ENCODE measurements at regions not wholly inside any gene's neighbourhood (a gene's known extent, or its start where the extent isn't known, plus 50 kb on each side); places are given as distances from the start of the nearest gene placed in this dataset.

- no peak overlapping the region for H3K27ac ChIP-seq
- no peak for TF ChIP-seq CTCF (IDR thresholded peaks at IDR 0.05)
- TF ChIP-seq ZFX (IDR thresholded peaks at IDR 0.05; ENCODE audit: borderline replicate concordance), result no peak
Measured at GRCh38 chr13:63189712-63190111, 1774.1 kb upstream of the PCDH20 start.

GRCh38 chr13:63184693-63185092, 1769.0 kb upstream of the PCDH20 start:
- H3K27ac ChIP-seq, result no peak overlapping the region
- TF ChIP-seq CTCF (IDR thresholded peaks at IDR 0.05), result no peak
- TF ChIP-seq ZFX (IDR thresholded peaks at IDR 0.05; ENCODE audit: borderline replicate concordance), result no peak

GRCh38 chr13:63175536-63175935, 1759.9 kb upstream of the PCDH20 start:
- TF ChIP-seq CTCF (IDR thresholded peaks at IDR 0.05) (no peak), ZFX (IDR thresholded peaks at IDR 0.05; ENCODE audit: borderline replicate concordance) (no peak)
- no peak overlapping the region for H3K27ac ChIP-seq

- TF ChIP-seq ZFX (IDR thresholded peaks at IDR 0.05; ENCODE audit: borderline replicate concordance) (no peak), CTCF (IDR thresholded peaks at IDR 0.05) (no peak)
- H3K27ac ChIP-seq, result no peak overlapping the region
Measured at GRCh38 chr13:63167699-63168337, 1752.2 kb upstream of the PCDH20 start.

- no peak overlapping the region for H3K27ac ChIP-seq
- TF ChIP-seq ZFX (IDR thresholded peaks at IDR 0.05; ENCODE audit: borderline replicate concordance) (no peak), CTCF (IDR thresholded peaks at IDR 0.05) (no peak)
Measured at GRCh38 chr13:63166345-63166744, 1750.7 kb upstream of the PCDH20 start.

GRCh38 chr13:63163903-63164302, 1748.3 kb upstream of the PCDH20 start:
- no peak overlapping the region for H3K27ac ChIP-seq
- TF ChIP-seq ZFX (IDR thresholded peaks at IDR 0.05; ENCODE audit: borderline replicate concordance), result no peak
- TF ChIP-seq CTCF (IDR thresholded peaks at IDR 0.05), result no peak

- no peak for TF ChIP-seq CTCF (IDR thresholded peaks at IDR 0.05)
- no peak for TF ChIP-seq ZFX (IDR thresholded peaks at IDR 0.05; ENCODE audit: borderline replicate concordance)
- no peak overlapping the region for H3K27ac ChIP-seq
Measured at GRCh38 chr13:63161219-63161618, 1745.6 kb upstream of the PCDH20 start.

Data from 22Rv1 (cell line).